Prostate gland (tissue), 2 donors: ENCODE measurements at regions not wholly inside any gene's neighbourhood (a gene's known extent, or its start where the extent isn't known, plus 50 kb on each side); places are given as distances from the start of the nearest gene placed in this dataset.

Source experiments
- DNase-seq: peaks from one replicate; pipeline ENCODE4 v3.0.0-alpha.2; 2019; ENCODE audit warnings: low spot score
- H3K27ac ChIP-seq, 2 donors: fragments of 200-600 bp; sonication (generic); 2 replicates each; pipeline ENCODE4 v1.5.1; 2017 to 2019
- H3K27me3 ChIP-seq: fragments of 200-600 bp; sonication (generic); replicated peaks from 2 replicates; pipeline ENCODE4 v1.5.1; 2019; ENCODE audit not compliant: insufficient read depth
- H3K36me3 ChIP-seq, 2 donors: fragments of 200-600 bp; sonication (generic); 1 replicate in 1 of 2; 2 replicates in 1 of 2; pipeline versions ENCODE4 v1.5.1 to v1.8.1; 2017 to 2019
- H3K4me1 ChIP-seq: fragments of 200-600 bp; sonication (generic); replicated peaks from 2 replicates; pipeline ENCODE4 v1.5.1; 2019
- H3K4me3 ChIP-seq, 2 donors: fragments of 200-600 bp; sonication (generic); 2 replicates each; pipeline ENCODE4 v1.5.1; 2017 to 2019
- H3K9me3 ChIP-seq: fragments of 200-600 bp; sonication (generic); 2 replicates; pipeline ENCODE4 v1.5.1; 2017
- CTCF ChIP-seq, 4 experiments: fragments of 200-600 bp in 2 of 4; fragments of 450-650 bp in 2 of 4; sonication (generic) in 2 of 4; IDR thresholded peaks; 1 replicate in 3 of 4; 2 replicates in 1 of 4; pipeline ENCODE4 v1.5.1; 2016 to 2019; ENCODE audit warnings: antibody characterized with exemption in 4 of 4, mild to moderate bottlenecking in 2 of 4, moderate library complexity in 2 of 4
- POLR2A ChIP-seq: fragments of 450-650 bp; IDR thresholded peaks from one replicate; pipeline ENCODE4 v1.6.1; 2016; ENCODE audit warnings: antibody characterized with exemption, mild to moderate bottlenecking
- POLR2AphosphoS5 ChIP-seq: sonication (generic); formaldehyde crosslinking; IDR thresholded peaks from one replicate; pipeline ENCODE4 v1.6.1; 2017; ENCODE audit warnings: antibody characterized with exemption
- WGBS: methylation state at CpG from one replicate; pipeline ENCODE4 v1.1.5; 2018; 5-methylcytosine and 5-hydroxymethylcytosine counted together
- intact Hi-C: fragments of 100-400 bp; cut with DNase I; formaldehyde crosslinking; loops from one replicate; pipeline ENCODE4 v1.14.2; 2022

GRCh38 chr15:62248277-62248984, 83.3 kb upstream of the C2CD4B start:
- intact Hi-C loops, result no loop called here

GRCh38 chr15:62249501-62249900, 84.4 kb upstream of the C2CD4B start:
- no peaks in the 10 kb centered on the region for H3K27me3 ChIP-seq
- TF ChIP-seq POLR2AphosphoS5 (no peak), POLR2A (no peak), CTCF (IDR thresholded peaks at IDR 0.05) (no peak)
- no peak overlapping the region for H3K27ac ChIP-seq
- 62% methylated on average over 4 of the region's 4 CpGs for WGBS
- intact Hi-C loops, result no loop called here
- H3K4me3 ChIP-seq, result no peak overlapping the region
- no peak for DNase-seq
- H3K36me3 ChIP-seq, result no peaks in the 10 kb centered on the region
- H3K9me3 ChIP-seq, result no peaks in the 10 kb centered on the region
- no peaks in the 10 kb centered on the region for H3K4me1 ChIP-seq

More at GRCh38 chr15:62248277-62248984, 83.3 kb upstream of the C2CD4B start:
- no peaks in the 10 kb centered on the region for H3K36me3 ChIP-seq
- WGBS, result 77% methylated on average over 8 of the region's 8 CpGs
- H3K4me1 ChIP-seq, result no peaks in the 10 kb centered on the region
- no peaks in the 10 kb centered on the region for H3K27me3 ChIP-seq
- DNase-seq, result no peak
- H3K4me3 ChIP-seq, result no peak overlapping the region
- H3K9me3 ChIP-seq, result no peaks in the 10 kb centered on the region
- no peak overlapping the region for H3K27ac ChIP-seq
- no peak for TF ChIP-seq POLR2A
- TF ChIP-seq CTCF (IDR thresholded peaks at IDR 0.05), result no peak
- no peak for TF ChIP-seq POLR2AphosphoS5

GRCh38 chr15:62250186-62250585, 85.1 kb upstream of the C2CD4B start:
- Histone ChIP-seq H3K9me3 (no peaks in the 10 kb centered on the region), H3K36me3 (no peaks in the 10 kb centered on the region), H3K4me3 (no peak overlapping the region), H3K4me1 (no peaks in the 10 kb centered on the region), H3K27ac (no peak overlapping the region), H3K27me3 (no peaks in the 10 kb centered on the region)
- 92% methylated on average over 8 of the region's 8 CpGs for WGBS
- intact Hi-C loops, result no loop called here
- TF ChIP-seq POLR2A, result no peak
- TF ChIP-seq CTCF (IDR thresholded peaks at IDR 0.05), result no peak
- no peak for TF ChIP-seq POLR2AphosphoS5
- DNase-seq, result no peak

- no peaks in the 10 kb centered on the region for H3K4me1 ChIP-seq
- no peaks in the 10 kb centered on the region for H3K36me3 ChIP-seq
- no peak overlapping the region for H3K27ac ChIP-seq
- no peaks in the 10 kb centered on the region for H3K27me3 ChIP-seq
- DNase-seq, result no peak
- no peak overlapping the region for H3K4me3 ChIP-seq
- TF ChIP-seq POLR2AphosphoS5, result no peak
- no peak for TF ChIP-seq POLR2A
- no peak for TF ChIP-seq CTCF (IDR thresholded peaks at IDR 0.05)
- WGBS, result 76% methylated on average over 6 of the region's 6 CpGs
- H3K9me3 ChIP-seq, result no peaks in the 10 kb centered on the region
- intact Hi-C loops, result no loop called here
These were observed 85.9 kb upstream of the C2CD4B start for GRCh38 chr15:62250978-62251377.

GRCh38 chr15:62253294-62253693, 88.2 kb upstream of the C2CD4B start:
- no peak for DNase-seq
- H3K9me3 ChIP-seq, result no peaks in the 10 kb centered on the region
- no peak for TF ChIP-seq POLR2A
- no peak for TF ChIP-seq POLR2AphosphoS5
- TF ChIP-seq CTCF (IDR thresholded peaks at IDR 0.05), result no peak
- H3K36me3 ChIP-seq, result no peaks in the 10 kb centered on the region
- H3K27me3 ChIP-seq, result no peaks in the 10 kb centered on the region
- no peaks in the 10 kb centered on the region for H3K4me1 ChIP-seq
- H3K27ac ChIP-seq, result no peak overlapping the region
- WGBS, result 85% methylated on average over 5 of the region's 5 CpGs
- intact Hi-C loops, result no loop called here
- H3K4me3 ChIP-seq, result no peak overlapping the region
